Loucy (cell line): ENCODE measurements at regions not wholly inside any gene's neighbourhood (a gene's known extent, or its start where the extent isn't known, plus 50 kb on each side); places are given as distances from the start of the nearest gene placed in this dataset.

Experiments
- CTCF ChIP-seq: fragments of 200-600 bp; sonication (generic); conservative IDR thresholded peaks from 2 replicates; pipeline ENCODE4 v1.5.1; 2014; ENCODE audit warnings: mild to moderate bottlenecking, antibody characterized with exemption, low read length
- EZH2phosphoT487 ChIP-seq: fragments of 200-600 bp; IDR thresholded peaks from 2 replicates; pipeline ENCODE4 v1.6.1; 2018; ENCODE audit warnings: antibody characterized with exemption, mild to moderate bottlenecking, moderate library complexity, borderline replicate concordance

DNA sequence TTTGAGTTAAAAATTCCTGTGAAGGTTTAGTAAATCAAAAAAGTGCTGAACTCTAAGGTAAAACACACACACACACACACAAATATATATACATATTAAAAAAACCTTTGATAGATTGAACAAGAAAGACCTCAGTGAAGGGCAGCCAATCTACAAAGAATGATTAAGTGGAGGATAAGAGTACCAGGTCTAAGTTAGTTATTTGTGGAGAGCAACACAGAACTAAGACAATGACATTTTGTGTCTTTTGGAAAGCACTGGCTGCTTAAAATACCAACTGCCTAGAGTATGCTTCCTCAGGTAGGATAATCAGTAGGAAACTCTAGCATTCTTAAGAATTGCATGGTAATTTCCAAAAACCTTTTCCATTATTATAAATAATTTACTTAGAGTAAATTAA, 481.4 kb upstream of the SYT4 start:
- TF ChIP-seq CTCF = no peak
- no peak for TF ChIP-seq EZH2phosphoT487
